Left renal pelvis (tissue), 4 donors: ENCODE measurements at regions not wholly inside any gene's neighbourhood (a gene's known extent, or its start where the extent isn't known, plus 50 kb on each side); places are given as distances from the start of the nearest gene placed in this dataset.

Experiments used
- DNase-seq, 4 donors: peaks; one replicate each; pipeline ENCODE4 v3.0.0-alpha.2; 2013; ENCODE audit warnings: low read depth in 4 of 4, low spot score in 3 of 4

DNA sequence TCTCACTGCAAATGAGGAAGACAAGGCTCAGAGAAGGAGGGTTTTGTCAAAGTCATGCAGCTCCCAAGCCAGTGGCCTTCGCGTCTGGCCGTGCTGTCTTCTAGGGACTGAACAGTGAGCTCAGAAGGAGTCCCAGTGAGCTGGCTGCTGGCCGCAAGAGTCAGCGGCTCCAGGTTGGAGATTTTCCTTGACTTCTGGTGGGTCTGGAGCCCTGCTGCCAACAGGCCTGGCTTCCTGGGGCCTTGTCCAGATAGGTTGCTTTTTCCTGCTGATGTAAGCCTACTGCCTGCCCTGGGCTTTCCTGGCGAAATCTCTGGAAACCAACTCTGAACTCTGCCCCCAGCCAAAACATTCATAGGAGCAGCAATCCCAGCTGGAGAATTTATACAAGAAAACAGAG, 272.7 kb upstream of the CADM1 start:
- no peak for DNase-seq

GRCh38 chr11:115775846-115776245, 271.6 kb upstream of the CADM1 start:
- DNase-seq: no peak

DNA sequence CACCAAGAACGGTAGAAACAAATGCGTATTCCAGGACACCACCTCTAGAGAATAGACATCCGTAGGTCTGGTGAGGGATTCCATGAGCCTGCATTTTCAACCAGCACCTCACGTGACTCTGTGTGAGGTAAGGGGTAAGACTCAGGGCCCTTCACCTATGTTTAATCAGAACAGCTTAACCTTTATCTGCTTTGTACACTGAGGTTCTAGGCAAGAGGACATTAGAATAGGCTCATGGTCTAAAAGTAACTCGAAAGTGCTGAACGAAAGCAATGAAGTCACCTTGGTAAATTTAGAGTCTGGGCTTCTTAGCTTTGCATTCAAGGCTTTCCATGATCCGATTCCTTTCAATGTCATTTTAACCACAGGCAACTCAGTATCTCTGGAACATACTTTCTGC, 270.5 kb upstream of the CADM1 start:
- no peak for DNase-seq

GRCh38 chr11:115769891-115770290, 265.7 kb upstream of the CADM1 start:
- DNase-seq: no peak

GRCh38 chr11:115767883-115768282, 263.7 kb upstream of the CADM1 start:
- no peak for DNase-seq

GRCh38 chr11:115767047-115767802, 263.0 kb upstream of the CADM1 start:
- DNase-seq: no peak

DNA sequence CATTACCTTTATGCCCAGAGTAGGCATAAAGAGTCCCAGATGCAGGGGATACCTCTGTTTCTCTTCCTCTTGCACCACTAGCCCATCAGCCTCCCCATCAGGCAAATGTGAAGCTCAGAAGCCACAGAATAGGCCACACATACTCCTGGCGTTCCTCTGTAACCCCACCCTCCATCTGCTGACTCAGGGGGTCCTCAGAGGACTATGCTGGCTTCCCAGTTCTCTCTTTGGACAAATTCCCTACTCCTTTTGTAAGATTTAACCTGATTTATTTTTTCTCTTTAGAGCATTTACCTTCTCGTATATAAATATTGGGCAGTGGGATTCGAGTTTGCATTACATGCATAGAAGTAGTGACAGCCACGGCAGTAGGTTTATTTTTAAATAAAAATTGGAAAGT, 262.3 kb upstream of the CADM1 start:
- no peak for DNase-seq

GRCh38 chr11:115765803-115766239, 261.6 kb upstream of the CADM1 start:
- no peak for DNase-seq

- DNase-seq: no peak
Measured at GRCh38 chr11:115764176-115764575, 260.0 kb upstream of the CADM1 start.

GRCh38 chr11:115761817-115762216, 257.6 kb upstream of the CADM1 start:
- DNase-seq: no peak

- DNase-seq: no peak
Measured at GRCh38 chr11:115761348-115761747, 257.1 kb upstream of the CADM1 start.

- no peak for DNase-seq
Measured at GRCh38 chr11:115760461-115761320, 256.5 kb upstream of the CADM1 start.

GRCh38 chr11:115759622-115760460, 255.6 kb upstream of the CADM1 start:
- no peak for DNase-seq

GRCh38 chr11:115758011-115758410, 253.8 kb upstream of the CADM1 start:
- no peak for DNase-seq

- no peak for DNase-seq
Measured at GRCh38 chr11:115751243-115752015, 247.2 kb upstream of the CADM1 start.

DNA sequence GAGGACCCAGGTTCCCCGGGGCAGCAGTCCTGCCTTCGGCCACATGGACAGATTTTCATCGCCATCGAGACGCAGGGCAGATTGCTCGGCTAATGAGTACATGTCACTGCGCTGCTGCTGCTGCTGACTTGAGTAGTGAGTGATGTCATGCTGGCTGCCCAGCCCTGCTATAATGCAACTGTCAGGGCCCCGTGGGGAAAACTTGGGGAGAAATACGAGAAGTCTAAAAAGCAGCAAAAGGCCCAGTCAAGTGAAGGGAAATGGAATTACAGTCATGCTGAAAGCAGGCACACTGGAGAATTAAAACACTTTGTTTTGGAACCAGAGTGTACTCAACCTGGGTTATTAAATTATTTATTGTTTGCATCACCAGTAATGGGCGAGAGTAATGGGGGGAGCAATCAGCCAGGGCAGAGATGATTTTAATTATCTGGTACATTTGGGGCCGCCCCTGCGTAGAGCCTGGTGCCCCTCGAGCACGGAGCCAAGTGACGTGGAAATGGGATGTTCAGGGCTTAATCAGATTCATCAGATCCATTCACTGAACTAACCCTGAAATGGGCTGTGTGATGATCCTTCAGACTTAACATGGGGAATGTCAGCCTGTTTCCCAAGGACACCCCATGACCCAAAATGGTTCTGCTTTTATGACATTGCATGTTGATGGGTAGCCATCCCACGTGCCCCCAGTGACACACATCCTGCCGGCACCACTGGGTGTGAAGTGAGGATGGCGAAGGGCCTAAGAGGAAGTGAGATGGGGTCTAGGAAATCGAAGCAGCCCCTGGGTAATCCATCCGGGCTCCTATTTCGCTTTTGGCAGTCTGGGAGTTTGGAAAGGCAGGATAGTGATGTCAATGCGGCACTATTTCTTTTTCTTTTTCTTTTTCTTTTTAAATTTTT, 241.6 kb upstream of the CADM1 start:
- no peak for DNase-seq

- DNase-seq: no peak
Measured at GRCh38 chr11:115745066-115745465, 240.9 kb upstream of the CADM1 start.

DNA sequence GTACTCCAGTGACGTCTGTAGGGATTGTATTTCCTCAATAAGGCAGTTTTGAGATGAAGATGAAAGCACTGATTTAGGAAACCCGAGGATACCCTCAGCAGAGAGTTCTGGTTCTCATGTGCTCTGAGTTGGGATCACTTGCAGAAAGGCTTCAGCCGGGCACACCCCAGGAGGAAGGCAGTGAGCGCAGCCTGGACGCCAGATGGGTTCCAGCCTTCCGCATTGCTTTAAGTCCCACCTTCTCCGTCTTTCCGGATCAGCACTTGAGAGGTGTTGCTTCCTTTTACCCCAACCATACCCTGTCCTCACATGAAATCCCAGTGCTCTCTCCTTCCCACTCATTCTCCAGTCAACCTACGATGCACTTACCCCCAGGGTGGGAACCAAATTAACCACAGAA, 239.5 kb upstream of the CADM1 start:
- no peak for DNase-seq

GRCh38 chr11:115741376-115742107, 237.3 kb upstream of the CADM1 start:
- DNase-seq: no peak
